K562 (cell line): ENCODE measurements at regions not wholly inside any gene's neighbourhood (a gene's known extent, or its start where the extent isn't known, plus 50 kb on each side); places are given as distances from the start of the nearest gene placed in this dataset.

Source experiments
- BMI1 ChIP-seq: fragments of 150-350 bp; IDR thresholded peaks from 2 replicates; pipeline ENCODE4 v1.6.1; 2014; ENCODE audit warnings: low read length
- CBX5 ChIP-seq: IDR thresholded peaks from 2 replicates; pipeline ENCODE4 v1.6.1; 2014; ENCODE audit warnings: low read depth, borderline replicate concordance
- CREB3 ChIP-seq: fragments of 450-650 bp; conservative IDR thresholded peaks from 2 replicates; pipeline ENCODE4 v1.6.1; 2016; ENCODE audit warnings: missing genetic modification characterization, low read depth, mild to moderate bottlenecking, missing compliant biosample characterization, moderate library complexity
- FOXK1 ChIP-seq: sonication (generic); formaldehyde crosslinking; IDR thresholded peaks from 2 replicates; pipeline ENCODE4 v1.8.0; 2022; ENCODE audit warnings: missing genetic modification reagents, mild to moderate bottlenecking, borderline replicate concordance
- JUNB ChIP-seq: fragments of 450-650 bp; formaldehyde crosslinking; conservative IDR thresholded peaks from 2 replicates; pipeline ENCODE4 v1.4.0; 2020; ENCODE audit warnings: mild to moderate bottlenecking
- MLX ChIP-seq, 2 experiments: fragments of 450-650 bp in 1 of 2; sonication (generic) in 1 of 2; formaldehyde crosslinking; conservative IDR thresholded peaks; 2 replicates each; pipeline versions ENCODE4 v1.4.0 to v1.8.1; 2020 to 2022; ENCODE audit warnings: mild to moderate bottlenecking in 1 of 2, missing genetic modification reagents in 1 of 2
- NR1H2 ChIP-seq: sonication (generic); formaldehyde crosslinking; IDR thresholded peaks from 2 replicates; pipeline ENCODE4 v1.4.0; 2020; ENCODE audit warnings: mild to moderate bottlenecking, missing genetic modification reagents
- SMARCC2 ChIP-seq: fragments of 450-650 bp; IDR thresholded peaks from 2 replicates; pipeline ENCODE4 v1.6.1; 2017; ENCODE audit warnings: antibody characterized with exemption, moderate library complexity, mild to moderate bottlenecking, low read depth
- TCF7 ChIP-seq: sonication (generic); IDR thresholded peaks from 2 replicates; pipeline ENCODE4 v1.6.1; 2016; ENCODE audit warnings: antibody characterized with exemption, borderline replicate concordance
- TSHZ1 ChIP-seq: fragments of 250-450 bp; sonication (Bioruptor Pico); IDR thresholded peaks from 2 replicates; pipeline ENCODE4 v1.4.0; 2020; ENCODE audit warnings: mild to moderate bottlenecking, moderate library complexity
- ZNF212 ChIP-seq: fragments of 450-650 bp; formaldehyde crosslinking; IDR thresholded peaks from 2 replicates; pipeline ENCODE4 v1.4.0; 2020; ENCODE audit warnings: mild to moderate bottlenecking
- ZNF431 ChIP-seq: sonication (generic); formaldehyde crosslinking; IDR thresholded peaks from 2 replicates; pipeline ENCODE4 v1.8.0; 2022; ENCODE audit warnings: mild to moderate bottlenecking, missing genetic modification reagents
- ZNF830 ChIP-seq: fragments of 250-450 bp; sonication (Bioruptor Pico); IDR thresholded peaks from 2 replicates; pipeline ENCODE4 v1.5.0; 2021; ENCODE audit warnings: mild to moderate bottlenecking
- TF ChIP-seq, protein P1 (sequence below), 3 experiments: IDR thresholded peaks in 2 of 3; conservative IDR thresholded peaks in 1 of 3; 2 replicates each; pipeline ENCODE4 v1.5.1; 2011 to 2012; ENCODE audit warnings: low read length in 3 of 3, mild to moderate bottlenecking in 3 of 3, control low read depth in 2 of 3, improper control_type of control experiment in 1 of 3, inconsistent platforms in 1 of 3, low read depth in 1 of 3, mixed read lengths in 1 of 3, moderate library complexity in 1 of 3; ENCODE audit not compliant: insufficient read depth in 2 of 3

DNA sequence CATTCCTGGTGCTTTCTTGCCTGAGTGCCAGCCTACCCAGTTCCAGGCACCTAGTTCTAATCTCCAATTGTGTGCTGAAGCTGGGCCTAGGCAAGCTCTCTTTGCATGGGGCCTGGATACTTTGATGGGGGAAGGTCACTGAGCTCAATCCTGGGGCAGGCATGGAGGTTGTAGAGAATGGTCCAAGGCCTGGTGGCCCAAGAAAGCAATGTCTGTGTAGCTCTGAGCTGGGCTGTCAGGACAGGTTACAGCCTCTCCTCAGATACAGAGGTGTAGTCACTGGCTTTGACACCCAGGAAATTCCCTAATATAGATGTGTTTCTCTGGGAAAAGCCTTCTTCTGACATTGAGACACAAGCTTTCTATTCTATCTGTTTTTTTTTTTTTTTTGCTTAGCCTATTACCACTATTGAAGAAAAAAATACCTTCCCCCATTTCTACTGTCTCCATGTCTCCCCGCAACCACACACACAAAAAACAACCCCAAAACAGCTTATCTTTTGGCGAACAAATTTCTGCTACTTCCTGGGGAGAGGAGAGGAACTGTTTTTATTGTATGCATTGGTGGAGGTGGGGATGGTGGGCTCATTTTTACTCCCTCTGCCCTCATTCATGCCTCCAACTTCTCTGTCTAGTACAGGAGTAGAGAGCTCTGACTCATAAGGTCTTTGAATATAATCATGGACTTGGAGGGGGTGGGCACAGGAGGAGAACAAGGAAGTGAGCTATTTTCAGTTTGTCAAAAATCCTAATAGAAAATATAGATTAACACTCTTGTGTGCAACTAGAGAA lies 66.7 kb upstream of the DHX15 start:
- TF ChIP-seq TSHZ1 (no peak), CBX5 (no peak), ZNF431 (CRISPR knock-in tag) (no peak), TCF7 (no peak), ZNF212 (no peak), BMI1 (no peak), NR1H2 (CRISPR knock-in tag) (no peak), JUNB (CRISPR knock-in tag) (no peak), ZNF830 (CRISPR knock-in tag) (no peak), FOXK1 (CRISPR knock-in tag) (no peak), CREB3 (tag) (no peak), SMARCC2 (no peak), MLX (CRISPR knock-in tag; conservative IDR thresholded peaks at IDR 0.05) (no peak)
- TF ChIP-seq, protein P1, sequence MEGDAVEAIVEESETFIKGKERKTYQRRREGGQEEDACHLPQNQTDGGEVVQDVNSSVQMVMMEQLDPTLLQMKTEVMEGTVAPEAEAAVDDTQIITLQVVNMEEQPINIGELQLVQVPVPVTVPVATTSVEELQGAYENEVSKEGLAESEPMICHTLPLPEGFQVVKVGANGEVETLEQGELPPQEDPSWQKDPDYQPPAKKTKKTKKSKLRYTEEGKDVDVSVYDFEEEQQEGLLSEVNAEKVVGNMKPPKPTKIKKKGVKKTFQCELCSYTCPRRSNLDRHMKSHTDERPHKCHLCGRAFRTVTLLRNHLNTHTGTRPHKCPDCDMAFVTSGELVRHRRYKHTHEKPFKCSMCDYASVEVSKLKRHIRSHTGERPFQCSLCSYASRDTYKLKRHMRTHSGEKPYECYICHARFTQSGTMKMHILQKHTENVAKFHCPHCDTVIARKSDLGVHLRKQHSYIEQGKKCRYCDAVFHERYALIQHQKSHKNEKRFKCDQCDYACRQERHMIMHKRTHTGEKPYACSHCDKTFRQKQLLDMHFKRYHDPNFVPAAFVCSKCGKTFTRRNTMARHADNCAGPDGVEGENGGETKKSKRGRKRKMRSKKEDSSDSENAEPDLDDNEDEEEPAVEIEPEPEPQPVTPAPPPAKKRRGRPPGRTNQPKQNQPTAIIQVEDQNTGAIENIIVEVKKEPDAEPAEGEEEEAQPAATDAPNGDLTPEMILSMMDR (IDR thresholded peaks at IDR 0.05 in 2 of 3, conservative IDR thresholded peaks at IDR 0.05 in 1 of 3; ENCODE audit: insufficient read depth in 2 of 3, low read depth in 1 of 3, low read length in 3 of 3) = no peak
